KMS-11 (cell line): ENCODE measurements at regions not wholly inside any gene's neighbourhood (a gene's known extent, or its start where the extent isn't known, plus 50 kb on each side); places are given as distances from the start of the nearest gene placed in this dataset.

Source experiments
- H2AFZ ChIP-seq: fragments of 200-600 bp; sonication (generic); 2 replicates; pipeline ENCODE4 v1.6.1; 2016; ENCODE audit warnings: antibody characterized with exemption, mixed run types, low read depth
- H3K27ac ChIP-seq: fragments of 200-600 bp; sonication (generic); 2 replicates; pipeline ENCODE4 v1.6.1; 2016; ENCODE audit warnings: mild to moderate bottlenecking, mixed run types
- H3K27me3 ChIP-seq: fragments of 200-600 bp; sonication (generic); 2 replicates; pipeline ENCODE4 v1.6.1; 2017; ENCODE audit warnings: mild to moderate bottlenecking, low read depth, mixed run types, moderate library complexity; ENCODE audit not compliant: insufficient read depth
- H3K36me3 ChIP-seq: fragments of 200-600 bp; sonication (generic); 2 replicates; pipeline ENCODE4 v1.6.1; 2017; ENCODE audit warnings: mild to moderate bottlenecking, mixed run types; ENCODE audit not compliant: insufficient read depth
- H3K4me1 ChIP-seq: fragments of 200-600 bp; sonication (generic); 2 replicates; pipeline ENCODE4 v1.6.1; 2016; ENCODE audit warnings: mild to moderate bottlenecking, low read depth, mixed run types; ENCODE audit not compliant: poor library complexity, severe bottlenecking
- H3K4me2 ChIP-seq: fragments of 200-600 bp; sonication (generic); 2 replicates; pipeline ENCODE4 v1.7.0; 2016; ENCODE audit warnings: mild to moderate bottlenecking, mixed run types
- H3K4me3 ChIP-seq: fragments of 200-600 bp; sonication (generic); IDR thresholded peaks from 2 replicates; pipeline ENCODE4 v1.6.1; 2017; ENCODE audit warnings: low read depth, low read length, mixed read lengths; ENCODE audit not compliant: insufficient read depth
- H3K79me2 ChIP-seq: fragments of 200-600 bp; sonication (generic); 2 replicates; pipeline ENCODE4 v1.6.1; 2016; ENCODE audit warnings: low read depth, mixed run types; ENCODE audit not compliant: insufficient read depth
- H3K9ac ChIP-seq: fragments of 200-600 bp; sonication (generic); 2 replicates; pipeline ENCODE4 v1.6.1; 2016; ENCODE audit warnings: mild to moderate bottlenecking, mixed run types
- H4K20me1 ChIP-seq: fragments of 200-600 bp; sonication (generic); 2 replicates; pipeline ENCODE4 v1.6.1; 2016; ENCODE audit warnings: mild to moderate bottlenecking, mixed run types; ENCODE audit not compliant: insufficient read depth
- TF ChIP-seq, protein P1 (sequence below): fragments of 200-600 bp; sonication (generic); conservative IDR thresholded peaks from 2 replicates; pipeline ENCODE4 v1.6.1; 2017; ENCODE audit warnings: low read depth, mild to moderate bottlenecking, antibody characterized with exemption, low read length, moderate library complexity, mixed read lengths

GRCh38 chr1:57934745-57935144 is 510.9 kb upstream of the DAB1 start:
- Histone ChIP-seq H3K79me2 (no peaks in the 10 kb centered on the region), H4K20me1 (no peaks in the 10 kb centered on the region), H3K4me2 (no peak overlapping the region), H3K27ac (no peak overlapping the region), H2AFZ (no peak overlapping the region), H3K4me1 (no peaks in the 10 kb centered on the region), H3K4me3 (no peak overlapping the region), H3K36me3 (no peaks in the 10 kb centered on the region), H3K27me3 (no peaks in the 10 kb centered on the region), H3K9ac (no peak overlapping the region)
- TF ChIP-seq, protein P1, sequence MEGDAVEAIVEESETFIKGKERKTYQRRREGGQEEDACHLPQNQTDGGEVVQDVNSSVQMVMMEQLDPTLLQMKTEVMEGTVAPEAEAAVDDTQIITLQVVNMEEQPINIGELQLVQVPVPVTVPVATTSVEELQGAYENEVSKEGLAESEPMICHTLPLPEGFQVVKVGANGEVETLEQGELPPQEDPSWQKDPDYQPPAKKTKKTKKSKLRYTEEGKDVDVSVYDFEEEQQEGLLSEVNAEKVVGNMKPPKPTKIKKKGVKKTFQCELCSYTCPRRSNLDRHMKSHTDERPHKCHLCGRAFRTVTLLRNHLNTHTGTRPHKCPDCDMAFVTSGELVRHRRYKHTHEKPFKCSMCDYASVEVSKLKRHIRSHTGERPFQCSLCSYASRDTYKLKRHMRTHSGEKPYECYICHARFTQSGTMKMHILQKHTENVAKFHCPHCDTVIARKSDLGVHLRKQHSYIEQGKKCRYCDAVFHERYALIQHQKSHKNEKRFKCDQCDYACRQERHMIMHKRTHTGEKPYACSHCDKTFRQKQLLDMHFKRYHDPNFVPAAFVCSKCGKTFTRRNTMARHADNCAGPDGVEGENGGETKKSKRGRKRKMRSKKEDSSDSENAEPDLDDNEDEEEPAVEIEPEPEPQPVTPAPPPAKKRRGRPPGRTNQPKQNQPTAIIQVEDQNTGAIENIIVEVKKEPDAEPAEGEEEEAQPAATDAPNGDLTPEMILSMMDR: no peak

DNA sequence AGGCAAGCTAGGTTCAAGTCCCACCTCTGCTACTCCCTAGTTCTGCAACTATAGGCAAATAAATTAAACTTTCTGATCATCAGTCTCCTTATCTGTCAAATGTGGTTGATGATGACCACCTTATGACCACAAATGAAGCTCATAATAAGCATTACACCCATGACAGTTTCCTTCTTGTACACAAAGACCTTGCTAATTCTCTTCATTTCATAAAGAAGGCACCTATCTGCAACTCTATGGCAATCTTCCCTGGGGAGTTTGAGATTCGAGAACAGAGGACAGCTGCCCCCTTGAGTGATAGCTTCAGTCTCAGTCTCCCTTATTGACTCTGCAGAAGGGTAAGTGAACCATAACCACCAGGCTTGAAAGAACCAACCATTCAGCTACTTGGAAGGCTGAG is 503.1 kb upstream of the DAB1 start:
- Histone ChIP-seq H3K27me3 (no peaks in the 10 kb centered on the region), H3K4me2 (no peak overlapping the region), H3K27ac (no peak overlapping the region), H3K4me1 (no peaks in the 10 kb centered on the region), H3K9ac (no peak overlapping the region), H3K79me2 (no peaks in the 10 kb centered on the region), H4K20me1 (no peaks in the 10 kb centered on the region), H2AFZ (no peak overlapping the region), H3K4me3 (no peak overlapping the region), H3K36me3 (no peaks in the 10 kb centered on the region)
- TF ChIP-seq, protein P1: no peak

- no peak overlapping the region for H2AFZ ChIP-seq
- H3K27ac ChIP-seq: no peak overlapping the region
- H3K4me3 ChIP-seq: no peak overlapping the region
- no peaks in the 10 kb centered on the region for H4K20me1 ChIP-seq
- TF ChIP-seq, protein P1: no peak
- no peak overlapping the region for H3K9ac ChIP-seq
- no peaks in the 10 kb centered on the region for H3K27me3 ChIP-seq
- H3K79me2 ChIP-seq: no peaks in the 10 kb centered on the region
- no peaks in the 10 kb centered on the region for H3K4me1 ChIP-seq
- no peaks in the 10 kb centered on the region for H3K36me3 ChIP-seq
- H3K4me2 ChIP-seq: no peak overlapping the region
Measured at GRCh38 chr1:57926025-57926552, 502.2 kb upstream of the DAB1 start.

GRCh38 chr1:57925226-57925625 is 501.4 kb upstream of the DAB1 start:
- Histone ChIP-seq H3K4me2 (no peak overlapping the region), H3K4me3 (no peak overlapping the region), H3K9ac (no peak overlapping the region), H4K20me1 (no peaks in the 10 kb centered on the region), H3K27me3 (no peaks in the 10 kb centered on the region), H3K27ac (no peak overlapping the region), H3K4me1 (no peaks in the 10 kb centered on the region), H3K36me3 (no peaks in the 10 kb centered on the region), H2AFZ (no peak overlapping the region), H3K79me2 (no peaks in the 10 kb centered on the region)
- TF ChIP-seq, protein P1: no peak
